ENCODE measurements at regions not wholly inside any gene's neighbourhood (a gene's known extent, or its start where the extent isn't known, plus 50 kb on each side); places are given as distances from the start of the nearest gene placed in this dataset.

- H3K36me3 Mint-ChIP-seq: peaks cover 3% of the 10 kb centered on the region
Observed at GRCh38 chrX:1874416-1874815, 259.6 kb downstream of the ASMT start.

DNA sequence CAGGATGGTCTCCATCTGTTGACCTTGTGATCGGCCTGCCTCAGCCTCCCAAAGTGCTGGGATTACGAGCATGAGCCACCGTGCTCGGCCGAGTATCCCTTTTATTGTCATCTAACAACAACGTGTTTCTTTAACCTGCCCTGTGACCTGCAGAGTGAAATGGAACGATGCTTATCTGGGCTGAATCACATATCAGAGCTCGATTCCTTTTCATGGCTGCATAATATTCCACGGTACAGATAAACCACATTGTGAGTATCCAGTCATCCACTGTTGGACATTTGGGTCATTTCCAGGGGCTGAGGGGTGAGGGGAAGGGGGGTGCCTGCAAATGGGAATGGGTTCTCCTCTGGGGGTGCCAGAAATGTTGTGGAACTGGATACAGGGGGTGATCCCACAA is 260.0 kb downstream of the ASMT start:
- DNase-seq (ENCODE audit: low spot score) (no peak), ATAC-seq (no peak)
- Mint-ChIP-seq H3K36me3 (peaks cover 6% of the 10 kb centered on the region), H3K4me1 (no peaks in the 10 kb centered on the region), H3K27ac (no peak overlapping the region), H3K9me3 (peaks cover 12% of the 10 kb centered on the region), H3K27me3 (ENCODE audit: low read depth) (no peaks in the 10 kb centered on the region), H3K4me3 (no peak overlapping the region)
- CTCF ChIA-PET: no interaction called here
- POLR2A ChIA-PET: no interaction called here
- TF ChIP-seq, protein P1, sequence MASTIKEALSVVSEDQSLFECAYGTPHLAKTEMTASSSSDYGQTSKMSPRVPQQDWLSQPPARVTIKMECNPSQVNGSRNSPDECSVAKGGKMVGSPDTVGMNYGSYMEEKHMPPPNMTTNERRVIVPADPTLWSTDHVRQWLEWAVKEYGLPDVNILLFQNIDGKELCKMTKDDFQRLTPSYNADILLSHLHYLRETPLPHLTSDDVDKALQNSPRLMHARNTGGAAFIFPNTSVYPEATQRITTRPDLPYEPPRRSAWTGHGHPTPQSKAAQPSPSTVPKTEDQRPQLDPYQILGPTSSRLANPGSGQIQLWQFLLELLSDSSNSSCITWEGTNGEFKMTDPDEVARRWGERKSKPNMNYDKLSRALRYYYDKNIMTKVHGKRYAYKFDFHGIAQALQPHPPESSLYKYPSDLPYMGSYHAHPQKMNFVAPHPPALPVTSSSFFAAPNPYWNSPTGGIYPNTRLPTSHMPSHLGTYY (CRISPR knock-in tag; IDR thresholded peaks at IDR 0.05): no peak
- TF ChIP-seq ATF6 (CRISPR knock-in tag; IDR thresholded peaks at IDR 0.05) (no peak), SMAD4 (CRISPR knock-in tag; IDR thresholded peaks at IDR 0.05) (no peak), MYBL2 (CRISPR knock-in tag; IDR thresholded peaks at IDR 0.05) (no peak), ARID4B (CRISPR knock-in tag; IDR thresholded peaks at IDR 0.05; ENCODE audit: borderline replicate concordance) (no peak), SP1 (CRISPR knock-in tag; conservative IDR thresholded peaks at IDR 0.05) (no peak)

More at GRCh38 chrX:1874416-1874815, 259.6 kb downstream of the ASMT start:
- Mint-ChIP-seq H3K4me3 (no peak overlapping the region), H3K9me3 (peaks cover 8% of the 10 kb centered on the region), H3K4me1 (no peaks in the 10 kb centered on the region), H3K27ac (no peak overlapping the region), H3K27me3 (ENCODE audit: low read depth) (no peaks in the 10 kb centered on the region)
- TF ChIP-seq IRF2 (CRISPR knock-in tag; IDR thresholded peaks at IDR 0.05; ENCODE audit: borderline replicate concordance, low read depth): no peak
- TF ChIP-seq, protein P2, sequence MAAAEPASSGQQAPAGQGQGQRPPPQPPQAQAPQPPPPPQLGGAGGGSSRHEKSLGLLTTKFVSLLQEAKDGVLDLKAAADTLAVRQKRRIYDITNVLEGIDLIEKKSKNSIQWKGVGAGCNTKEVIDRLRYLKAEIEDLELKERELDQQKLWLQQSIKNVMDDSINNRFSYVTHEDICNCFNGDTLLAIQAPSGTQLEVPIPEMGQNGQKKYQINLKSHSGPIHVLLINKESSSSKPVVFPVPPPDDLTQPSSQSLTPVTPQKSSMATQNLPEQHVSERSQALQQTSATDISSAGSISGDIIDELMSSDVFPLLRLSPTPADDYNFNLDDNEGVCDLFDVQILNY (CRISPR knock-in tag; IDR thresholded peaks at IDR 0.05): no peak
- no peak for TF ChIP-seq USF1 (CRISPR knock-in tag; IDR thresholded peaks at IDR 0.05)
- no peak for TF ChIP-seq TCF7 (CRISPR knock-in tag; IDR thresholded peaks at IDR 0.05; ENCODE audit: low read depth)
- TF ChIP-seq ZNF138 (CRISPR knock-in tag; conservative IDR thresholded peaks at IDR 0.05): no peak
- no peak for TF ChIP-seq EMX1 (CRISPR knock-in tag; IDR thresholded peaks at IDR 0.05)
- no peak for TF ChIP-seq ZNF512 (CRISPR knock-in tag; IDR thresholded peaks at IDR 0.05; ENCODE audit: borderline replicate concordance)
- TF ChIP-seq SMAD4 (CRISPR knock-in tag; IDR thresholded peaks at IDR 0.05): no peak
- TF ChIP-seq ATF3 (CRISPR knock-in tag; conservative IDR thresholded peaks at IDR 0.05): no peak
- no peak for TF ChIP-seq ZBTB21 (CRISPR knock-in tag; IDR thresholded peaks at IDR 0.05; ENCODE audit: borderline replicate concordance)
- no peak for TF ChIP-seq ATF1 (CRISPR knock-in tag; IDR thresholded peaks at IDR 0.05)
- TF ChIP-seq RELA (CRISPR knock-in tag; IDR thresholded peaks at IDR 0.05; ENCODE audit: borderline replicate concordance): no peak
- no peak for TF ChIP-seq AR (CRISPR knock-in tag; IDR thresholded peaks at IDR 0.05)
- DNase-seq (ENCODE audit: low spot score) (no peak), ATAC-seq (no peak)
- POLR2A ChIA-PET: no interaction called here
- CTCF ChIA-PET: no interaction called here
